Activated CD8-positive, alpha-beta memory T cell treated with anti-CD3 and anti-CD28 coated beads for 36 hours (primary cell): ENCODE measurements at regions not wholly inside any gene's neighbourhood (a gene's known extent, or its start where the extent isn't known, plus 50 kb on each side); places are given as distances from the start of the nearest gene placed in this dataset.
"Not testable (repeated sequence)": the region's sequence is repeated elsewhere in the genome, so short reads cannot be mapped to it uniquely, and the experiment has no call there.

Source experiments
- CTCF ChIA-PET: fragments of 350-600 bp; sonication (Branson Sonifier 250); formaldehyde crosslinking; loops from one replicate; lab custom pipeline; 2021; ENCODE audit warnings: antibody characterized with exemption; lab: Charles Lee
- POLR2A ChIA-PET: fragments of 350-600 bp; sonication (Branson Sonifier 250); formaldehyde crosslinking; loops from one replicate; lab custom pipeline; 2021; ENCODE audit warnings: antibody characterized with exemption; lab: Charles Lee

GRCh38 chr3:72034986-72035385 is 250.0 kb upstream of the PROK2 start:
- ChIA-PET POLR2A (no interaction called here), CTCF (no interaction called here)

- POLR2A ChIA-PET: no interaction called here
- CTCF ChIA-PET: no interaction called here
These were observed 248.9 kb upstream of the PROK2 start for GRCh38 chr3:72033666-72034428.

GRCh38 chr3:72032441-72033135 is 247.6 kb upstream of the PROK2 start:
- POLR2A ChIA-PET: no interaction called here
- CTCF ChIA-PET: no interaction called here

- POLR2A ChIA-PET: no interaction called here
- CTCF ChIA-PET: no interaction called here
These were observed 246.6 kb upstream of the PROK2 start for GRCh38 chr3:72031581-72031980.

- CTCF ChIA-PET, POLR2A ChIA-PET: not testable (repeated sequence)
These were observed 245.3 kb upstream of the PROK2 start for GRCh38 chr3:72030296-72030695.

GRCh38 chr3:72028726-72029125 is 243.8 kb upstream of the PROK2 start:
- POLR2A ChIA-PET, CTCF ChIA-PET: not testable (repeated sequence)

GRCh38 chr3:72028307-72028706 is 243.4 kb upstream of the PROK2 start:
- POLR2A ChIA-PET, CTCF ChIA-PET: not testable (repeated sequence)

GRCh38 chr3:72027728-72028127 is 242.8 kb upstream of the PROK2 start:
- CTCF ChIA-PET, POLR2A ChIA-PET: not testable (repeated sequence)

- POLR2A ChIA-PET: no interaction called here
- CTCF ChIA-PET: no interaction called here
These were observed 237.1 kb upstream of the PROK2 start for GRCh38 chr3:72022027-72022426.

- POLR2A ChIA-PET: no interaction called here
- CTCF ChIA-PET: no interaction called here
These were observed 236.6 kb upstream of the PROK2 start for GRCh38 chr3:72021531-72021930.

- CTCF ChIA-PET: no interaction called here
- POLR2A ChIA-PET: no interaction called here
These were observed 233.5 kb upstream of the PROK2 start for GRCh38 chr3:72018343-72018984.

- CTCF ChIA-PET: no interaction called here
- POLR2A ChIA-PET: no interaction called here
These were observed 233.0 kb upstream of the PROK2 start for GRCh38 chr3:72017935-72018334.

GRCh38 chr3:72017311-72017710 is 232.4 kb upstream of the PROK2 start:
- ChIA-PET POLR2A (no interaction called here), CTCF (no interaction called here)

GRCh38 chr3:72015463-72015862 is 230.5 kb upstream of the PROK2 start:
- ChIA-PET CTCF (no interaction called here), POLR2A (no interaction called here)

- POLR2A ChIA-PET: interaction anchor here (0.7 kb wide), 1 partner anchor 982 kb away, joined by 14 read pairs; no protein-coding TSS in a partner anchor
- CTCF ChIA-PET: interaction anchor here (0.6 kb wide), 1 partner anchor 317 kb away, joined by 3 read pairs; no protein-coding TSS in a partner anchor
These were observed 228.1 kb upstream of the PROK2 start for GRCh38 chr3:72013084-72013483.

- CTCF ChIA-PET: no interaction called here
- POLR2A ChIA-PET: no interaction called here
These were observed 227.4 kb upstream of the PROK2 start for GRCh38 chr3:72012363-72012762.

GRCh38 chr3:72011485-72011884 is 226.5 kb upstream of the PROK2 start:
- POLR2A ChIA-PET: no interaction called here
- CTCF ChIA-PET: no interaction called here

GRCh38 chr3:72009851-72010443 is 225.0 kb upstream of the PROK2 start:
- CTCF ChIA-PET: interaction anchor here (0.9 to 1.1 kb wide), 3 partner anchors 11 to 27 kb away, joined by 3 to 5 read pairs (median 3); no protein-coding TSS in a partner anchor

GRCh38 chr3:72008226-72008996 is 223.5 kb upstream of the PROK2 start:
- ChIA-PET POLR2A (no interaction called here), CTCF (no interaction called here)

More at GRCh38 chr3:72009851-72010443, 225.0 kb upstream of the PROK2 start:
- POLR2A ChIA-PET: no interaction called here
